ENCODE measurements at regions not wholly inside any gene's neighbourhood (a gene's known extent, or its start where the extent isn't known, plus 50 kb on each side); places are given as distances from the start of the nearest gene placed in this dataset.

- Mint-ChIP-seq H3K27ac (no peak overlapping the region), H3K9me3 (peaks cover 4% of the 10 kb centered on the region), H3K36me3 (ENCODE audit: low read depth) (peaks cover 5% of the 10 kb centered on the region), H3K4me3 (no peak overlapping the region), H3K27me3 (ENCODE audit: low read depth) (no peaks in the 10 kb centered on the region), H3K4me1 (ENCODE audit: low read depth) (peaks cover 36% of the 10 kb centered on the region)
- DNase-seq (ENCODE audit: low spot score), result no peak
Observed at GRCh38 chr5:54651482-54652076, 134.0 kb downstream of the SNX18 start.

GRCh38 chr5:54649041-54649504 is 131.5 kb downstream of the SNX18 start:
- H3K4me1 Mint-ChIP-seq (ENCODE audit: low read depth), result peaks cover 41% of the 10 kb centered on the region
- no peak for DNase-seq (ENCODE audit: low spot score)
- no peak overlapping the region for H3K4me3 Mint-ChIP-seq
- H3K27me3 Mint-ChIP-seq (ENCODE audit: low read depth), result no peaks in the 10 kb centered on the region
- peaks cover 8% of the 10 kb centered on the region for H3K36me3 Mint-ChIP-seq (ENCODE audit: low read depth)
- H3K9me3 Mint-ChIP-seq, result peaks cover 4% of the 10 kb centered on the region
- no peak overlapping the region for H3K27ac Mint-ChIP-seq

- peaks cover 8% of the 10 kb centered on the region for H3K36me3 Mint-ChIP-seq (ENCODE audit: low read depth)
- H3K9me3 Mint-ChIP-seq, result peaks cover 4% of the 10 kb centered on the region
- peaks cover 49% of the 10 kb centered on the region for H3K4me1 Mint-ChIP-seq (ENCODE audit: low read depth)
- H3K27me3 Mint-ChIP-seq (ENCODE audit: low read depth), result no peaks in the 10 kb centered on the region
- peak; percentile 80 for DNase-seq (ENCODE audit: low spot score)
- H3K4me3 Mint-ChIP-seq, result peak overlapping the region; percentile 65
- H3K27ac Mint-ChIP-seq, result peak overlapping the region; percentile 93
Observed at GRCh38 chr5:54646356-54647101, 129.0 kb downstream of the SNX18 start.

- Mint-ChIP-seq H3K4me3 (peak overlapping the region; percentile 65), H3K36me3 (ENCODE audit: low read depth) (peaks cover 8% of the 10 kb centered on the region), H3K4me1 (ENCODE audit: low read depth) (peaks cover 49% of the 10 kb centered on the region), H3K27ac (peak overlapping the region; percentile 93), H3K9me3 (peaks cover 4% of the 10 kb centered on the region), H3K27me3 (ENCODE audit: low read depth) (no peaks in the 10 kb centered on the region)
- DNase-seq (ENCODE audit: low spot score), result no peak
Observed at GRCh38 chr5:54645882-54646355, 128.4 kb downstream of the SNX18 start.

- no peak overlapping the region for H3K27ac Mint-ChIP-seq
- peaks cover 4% of the 10 kb centered on the region for H3K9me3 Mint-ChIP-seq
- no peak overlapping the region for H3K4me3 Mint-ChIP-seq
- peaks cover 8% of the 10 kb centered on the region for H3K36me3 Mint-ChIP-seq (ENCODE audit: low read depth)
- no peaks in the 10 kb centered on the region for H3K27me3 Mint-ChIP-seq (ENCODE audit: low read depth)
- DNase-seq (ENCODE audit: low spot score), result no peak
- H3K4me1 Mint-ChIP-seq (ENCODE audit: low read depth), result peaks cover 49% of the 10 kb centered on the region
Observed at GRCh38 chr5:54644226-54644625, 126.7 kb downstream of the SNX18 start.

- H3K27me3 Mint-ChIP-seq (ENCODE audit: low read depth), result no peaks in the 10 kb centered on the region
- H3K9me3 Mint-ChIP-seq, result peaks cover 4% of the 10 kb centered on the region
- H3K4me3 Mint-ChIP-seq, result no peak overlapping the region
- H3K36me3 Mint-ChIP-seq (ENCODE audit: low read depth), result peaks cover 8% of the 10 kb centered on the region
- peak overlapping the region; percentile 4 for H3K27ac Mint-ChIP-seq
- no peak for DNase-seq (ENCODE audit: low spot score)
- peaks cover 50% of the 10 kb centered on the region for H3K4me1 Mint-ChIP-seq (ENCODE audit: low read depth)
Observed at GRCh38 chr5:54643685-54644106, 126.1 kb downstream of the SNX18 start.

GRCh38 chr5:54639621-54640020 is 122.1 kb downstream of the SNX18 start:
- H3K27me3 Mint-ChIP-seq (ENCODE audit: low read depth), result no peaks in the 10 kb centered on the region
- no peaks in the 10 kb centered on the region for H3K9me3 Mint-ChIP-seq

GRCh38 chr5:54638106-54638505 is 120.5 kb downstream of the SNX18 start:
- no peak for DNase-seq (ENCODE audit: low spot score)
- Mint-ChIP-seq H3K36me3 (ENCODE audit: low read depth) (peaks cover 5% of the 10 kb centered on the region), H3K4me1 (ENCODE audit: low read depth) (peaks cover 26% of the 10 kb centered on the region), H3K27ac (peak overlapping the region; percentile 67), H3K27me3 (ENCODE audit: low read depth) (no peaks in the 10 kb centered on the region), H3K9me3 (no peaks in the 10 kb centered on the region), H3K4me3 (peak overlapping the region; percentile 50)

More at GRCh38 chr5:54639621-54640020, 122.1 kb downstream of the SNX18 start:
- H3K4me1 Mint-ChIP-seq (ENCODE audit: low read depth), result peaks cover 38% of the 10 kb centered on the region
- peaks cover 7% of the 10 kb centered on the region for H3K36me3 Mint-ChIP-seq (ENCODE audit: low read depth)
- no peak for DNase-seq (ENCODE audit: low spot score)
- no peak overlapping the region for H3K27ac Mint-ChIP-seq
- H3K4me3 Mint-ChIP-seq, result no peak overlapping the region

- H3K4me3 Mint-ChIP-seq, result peak overlapping the region; percentile 50
- no peak for DNase-seq (ENCODE audit: low spot score)
- H3K4me1 Mint-ChIP-seq (ENCODE audit: low read depth), result peaks cover 23% of the 10 kb centered on the region
- H3K9me3 Mint-ChIP-seq, result no peaks in the 10 kb centered on the region
- peak overlapping the region; percentile 67 for H3K27ac Mint-ChIP-seq
- no peaks in the 10 kb centered on the region for H3K27me3 Mint-ChIP-seq (ENCODE audit: low read depth)
- H3K36me3 Mint-ChIP-seq (ENCODE audit: low read depth), result peaks cover 5% of the 10 kb centered on the region
Observed at GRCh38 chr5:54637654-54638053, 120.1 kb downstream of the SNX18 start.

GRCh38 chr5:54634089-54634488 is 116.5 kb downstream of the SNX18 start:
- H3K27me3 Mint-ChIP-seq (ENCODE audit: low read depth), result no peaks in the 10 kb centered on the region

GRCh38 chr5:54632131-54632701 is 114.7 kb downstream of the SNX18 start:
- H3K4me1 Mint-ChIP-seq (ENCODE audit: low read depth), result peaks cover 9% of the 10 kb centered on the region
- no peaks in the 10 kb centered on the region for H3K27me3 Mint-ChIP-seq (ENCODE audit: low read depth)
- DNase-seq (ENCODE audit: low spot score), result no peak
- H3K27ac Mint-ChIP-seq, result no peak overlapping the region
- peaks cover 14% of the 10 kb centered on the region for H3K9me3 Mint-ChIP-seq
- H3K36me3 Mint-ChIP-seq (ENCODE audit: low read depth), result peaks cover 5% of the 10 kb centered on the region
- H3K4me3 Mint-ChIP-seq, result no peak overlapping the region

More at GRCh38 chr5:54634089-54634488, 116.5 kb downstream of the SNX18 start:
- Mint-ChIP-seq H3K9me3 (peaks cover 7% of the 10 kb centered on the region), H3K27ac (no peak overlapping the region), H3K4me3 (no peak overlapping the region), H3K4me1 (ENCODE audit: low read depth) (peaks cover 18% of the 10 kb centered on the region), H3K36me3 (ENCODE audit: low read depth) (peaks cover 5% of the 10 kb centered on the region)
- no peak for DNase-seq (ENCODE audit: low spot score)

GRCh38 chr5:54630738-54631359 is 113.3 kb downstream of the SNX18 start:
- H3K4me3 Mint-ChIP-seq, result no peak overlapping the region
- H3K9me3 Mint-ChIP-seq, result peaks cover 14% of the 10 kb centered on the region
- DNase-seq (ENCODE audit: low spot score), result no peak
- H3K36me3 Mint-ChIP-seq (ENCODE audit: low read depth), result peaks cover 5% of the 10 kb centered on the region
- no peaks in the 10 kb centered on the region for H3K27me3 Mint-ChIP-seq (ENCODE audit: low read depth)
- peaks cover 12% of the 10 kb centered on the region for H3K4me1 Mint-ChIP-seq (ENCODE audit: low read depth)
- no peak overlapping the region for H3K27ac Mint-ChIP-seq

GRCh38 chr5:54629115-54629514 is 111.6 kb downstream of the SNX18 start:
- Mint-ChIP-seq H3K4me1 (ENCODE audit: low read depth) (peaks cover 13% of the 10 kb centered on the region), H3K9me3 (peaks cover 14% of the 10 kb centered on the region), H3K27me3 (ENCODE audit: low read depth) (peaks cover 3% of the 10 kb centered on the region), H3K36me3 (ENCODE audit: low read depth) (no peaks in the 10 kb centered on the region), H3K4me3 (no peak overlapping the region), H3K27ac (no peak overlapping the region)
- DNase-seq (ENCODE audit: low spot score), result no peak

- H3K27me3 Mint-ChIP-seq (ENCODE audit: low read depth), result peaks cover 6% of the 10 kb centered on the region
- no peak overlapping the region for H3K27ac Mint-ChIP-seq
- H3K4me1 Mint-ChIP-seq (ENCODE audit: low read depth), result peaks cover 13% of the 10 kb centered on the region
- no peak for DNase-seq (ENCODE audit: low spot score)
- H3K36me3 Mint-ChIP-seq (ENCODE audit: low read depth), result no peaks in the 10 kb centered on the region
- peaks cover 14% of the 10 kb centered on the region for H3K9me3 Mint-ChIP-seq
- no peak overlapping the region for H3K4me3 Mint-ChIP-seq
Observed at GRCh38 chr5:54628050-54628449, 110.5 kb downstream of the SNX18 start.

Measured in T-helper 2 cell treated with Interferon-gamma antibody and Interleukin-4, amounts not matched to agents 5 μg/mL and 100 μg/mL, for 36 hours (primary cell).